HG03139 (cell line): ENCODE measurements at regions not wholly inside any gene's neighbourhood (a gene's known extent, or its start where the extent isn't known, plus 50 kb on each side); places are given as distances from the start of the nearest gene placed in this dataset.

Experiments
- ATAC-seq: cut with Tn5 transposase; IDR thresholded peaks from one replicate; pipeline ENCODE4 v1.9.1; 2021; ENCODE audit not compliant: unreplicated experiment

DNA sequence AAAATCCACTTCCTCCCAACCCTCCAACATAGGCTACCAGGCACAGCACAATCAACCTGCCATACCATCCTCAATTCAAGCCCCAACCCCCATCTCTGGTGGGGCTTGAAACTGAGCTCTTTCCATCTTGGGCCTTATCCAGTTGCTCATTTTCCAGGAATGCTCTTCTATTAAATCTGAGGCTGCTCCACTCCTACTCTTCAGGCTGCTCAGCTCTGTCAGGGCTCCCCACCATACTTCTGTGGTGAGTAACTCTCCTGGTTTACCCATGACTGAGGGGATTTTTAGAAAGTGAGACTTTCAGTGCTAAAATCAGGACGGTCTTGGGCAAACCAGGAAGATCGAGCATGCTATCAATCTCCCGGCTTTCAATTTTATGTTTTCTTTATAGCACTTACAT lies 512.8 kb downstream of the LMO7 start:
- ATAC-seq = no peak

DNA sequence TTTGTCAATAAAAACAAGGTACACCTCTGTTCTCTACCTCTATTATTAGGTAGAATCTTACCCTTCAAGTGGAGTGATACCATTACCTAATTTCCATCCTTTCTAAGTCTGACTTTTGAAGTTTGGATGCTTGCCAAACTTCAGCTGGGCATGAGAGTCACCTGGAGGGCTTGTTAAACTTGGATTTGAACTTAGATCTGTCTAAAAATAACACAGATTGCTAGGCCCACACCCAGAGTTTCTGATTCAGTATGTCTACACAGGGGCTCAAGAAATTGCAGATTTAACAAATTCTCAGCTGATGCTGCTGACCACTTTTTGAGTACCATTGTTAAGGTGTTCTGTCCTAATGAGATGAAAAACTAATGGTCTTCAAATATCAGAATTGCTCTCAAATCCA lies 512.2 kb downstream of the LMO7 start:
- ATAC-seq = no peak

DNA sequence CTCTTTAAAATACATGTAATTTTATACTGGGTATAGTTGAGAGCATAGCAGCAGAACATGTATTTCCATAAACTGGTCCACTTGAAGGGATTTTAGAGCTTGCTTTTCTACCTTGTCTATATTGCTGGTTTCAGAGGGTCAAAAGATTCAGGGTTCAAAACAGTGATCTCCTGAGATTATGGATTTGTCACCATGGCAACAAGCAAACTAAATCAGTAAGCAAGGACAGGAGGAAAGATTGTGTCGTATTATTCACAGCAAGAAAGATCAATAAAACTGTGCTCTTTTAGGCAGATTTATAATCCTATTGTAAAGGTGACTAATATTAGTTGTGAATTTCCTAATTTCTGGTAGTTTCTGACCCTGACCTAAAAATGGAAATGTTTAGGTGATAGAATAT lies 496.4 kb downstream of the LMO7 start:
- ATAC-seq = no peak

DNA sequence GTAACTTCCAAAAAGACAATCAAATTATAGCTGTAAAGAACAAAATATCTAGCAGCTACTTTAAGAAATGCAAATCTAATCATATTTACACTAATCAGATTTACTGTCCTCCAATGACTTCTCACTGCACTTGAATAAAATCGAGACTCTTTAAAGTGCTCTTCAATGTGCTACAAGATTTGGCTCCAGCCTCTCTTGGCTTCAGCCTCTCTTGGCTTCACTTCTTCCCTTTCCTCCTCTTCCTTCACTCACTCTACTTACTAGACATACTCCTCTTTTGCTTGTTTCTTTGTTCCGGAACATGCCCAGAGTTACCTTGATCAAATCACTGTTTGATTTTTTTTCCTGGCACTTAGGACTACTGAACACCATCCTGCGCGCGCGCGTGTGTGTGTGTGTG lies 495.4 kb downstream of the LMO7 start:
- no peak for ATAC-seq

DNA sequence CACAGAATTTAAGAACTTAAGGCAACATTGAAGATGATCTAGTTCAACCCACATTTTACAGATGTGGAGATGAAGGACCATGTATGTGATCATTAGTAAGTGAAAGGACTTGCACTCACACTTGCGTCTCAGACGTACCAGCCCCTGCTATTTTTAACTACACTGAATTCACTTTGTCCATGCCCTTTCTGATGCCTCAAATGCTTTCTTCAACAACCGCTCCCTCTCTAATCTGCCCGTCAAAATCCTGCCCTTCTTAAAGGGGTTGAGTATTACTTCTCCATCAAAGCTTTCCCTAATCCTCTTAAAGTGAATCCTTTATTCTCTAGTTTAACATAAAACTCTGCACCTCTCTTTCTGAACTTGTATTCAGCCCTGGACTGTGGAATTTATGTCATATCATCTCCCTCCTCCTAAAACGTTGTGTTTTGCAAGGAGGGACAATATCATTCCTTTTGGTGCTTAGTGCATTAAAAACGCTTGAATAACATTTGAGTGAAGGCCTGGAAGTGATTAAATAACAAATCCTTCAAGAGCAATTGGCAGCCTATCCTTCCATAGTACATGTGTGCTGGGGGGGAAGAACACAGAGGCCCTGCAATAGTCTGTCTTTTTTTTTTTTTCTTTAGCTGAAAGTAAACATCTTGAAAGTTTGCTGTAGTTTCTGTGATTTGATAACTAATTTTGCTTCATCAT lies 493.3 kb downstream of the LMO7 start:
- ATAC-seq = no peak

DNA sequence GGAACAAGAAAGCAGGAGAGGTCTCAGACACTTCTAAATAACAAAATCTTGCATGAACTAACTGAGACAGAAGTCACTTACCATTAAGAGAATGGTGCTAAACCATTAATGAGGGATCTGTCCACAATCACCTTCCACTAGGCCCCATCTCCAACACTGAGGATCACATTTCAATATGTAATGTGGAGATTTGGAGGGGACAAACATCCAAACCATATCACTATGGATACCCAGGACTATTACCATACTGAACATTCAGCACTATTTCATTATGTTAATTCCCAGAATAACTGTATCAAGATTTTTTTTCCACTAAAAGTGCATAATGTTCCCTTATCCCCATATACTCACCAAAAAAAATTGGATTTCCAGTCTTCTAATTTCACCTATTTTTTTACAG lies 491.8 kb downstream of the LMO7 start:
- ATAC-seq = no peak

DNA sequence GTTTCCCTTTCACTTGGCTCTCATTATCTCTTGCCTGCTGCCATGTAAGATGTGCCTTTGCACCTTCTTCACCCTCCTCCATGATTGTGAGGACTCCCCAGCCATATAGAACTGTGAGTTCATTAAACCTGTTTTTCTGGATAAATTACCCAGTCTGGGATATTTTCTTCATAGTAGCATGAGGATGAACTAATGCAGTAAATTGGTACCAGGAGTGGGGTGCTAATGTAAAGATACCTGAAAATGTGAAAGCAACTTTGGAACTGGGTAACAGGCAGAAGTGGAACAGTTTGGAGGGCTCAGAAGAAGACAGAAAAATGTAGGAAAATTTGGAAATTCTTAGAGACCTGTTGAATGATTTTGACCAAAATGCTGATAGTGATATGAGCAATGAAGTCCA lies 487.4 kb downstream of the LMO7 start:
- ATAC-seq = no peak

DNA sequence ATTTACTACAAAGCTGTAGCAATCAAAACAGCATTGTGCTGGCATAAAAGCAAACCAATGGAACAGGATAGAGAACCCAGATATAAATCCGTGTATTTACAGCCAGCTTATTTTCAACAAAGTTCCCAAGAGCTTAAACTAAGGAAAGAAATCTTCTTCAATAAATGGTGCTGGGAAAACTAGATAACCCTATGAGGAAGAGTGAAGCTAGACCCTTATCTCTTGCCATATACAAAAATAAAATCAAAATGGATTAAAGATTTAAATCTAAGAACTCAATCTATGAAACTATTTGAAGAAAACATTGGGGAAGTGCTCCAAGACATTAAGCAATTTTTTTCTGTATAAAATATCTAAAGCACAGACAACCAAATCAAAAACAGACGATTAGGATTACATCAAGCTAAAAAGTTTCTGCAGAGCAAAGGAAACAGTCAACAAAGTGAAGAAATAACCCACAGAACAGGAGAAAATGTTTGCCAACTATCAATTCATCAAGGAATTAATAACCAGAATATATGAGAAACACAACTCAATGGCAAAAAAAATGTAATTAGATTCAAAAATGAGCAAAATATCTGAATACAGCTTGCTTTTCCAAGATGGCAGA lies 480.7 kb downstream of the LMO7 start:
- no peak for ATAC-seq

DNA sequence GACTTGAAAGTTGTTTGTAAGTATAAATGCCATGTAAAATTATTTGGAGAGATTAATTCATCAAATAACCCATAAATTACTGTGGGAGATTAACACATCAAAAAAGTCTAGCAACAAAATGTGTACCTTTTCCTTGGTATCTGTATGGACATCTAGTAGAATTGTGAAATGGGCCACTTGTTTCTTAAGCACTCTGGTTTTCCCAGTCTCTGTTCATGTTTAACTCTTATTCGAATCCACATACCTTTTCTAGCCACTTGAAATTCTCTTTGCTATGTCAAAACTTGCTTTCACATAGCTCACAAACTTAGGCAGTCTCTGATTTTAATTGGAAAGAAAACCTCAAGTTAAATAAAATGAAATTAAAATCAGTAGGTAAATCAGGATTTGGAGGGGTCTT lies 470.6 kb downstream of the LMO7 start:
- no peak for ATAC-seq

DNA sequence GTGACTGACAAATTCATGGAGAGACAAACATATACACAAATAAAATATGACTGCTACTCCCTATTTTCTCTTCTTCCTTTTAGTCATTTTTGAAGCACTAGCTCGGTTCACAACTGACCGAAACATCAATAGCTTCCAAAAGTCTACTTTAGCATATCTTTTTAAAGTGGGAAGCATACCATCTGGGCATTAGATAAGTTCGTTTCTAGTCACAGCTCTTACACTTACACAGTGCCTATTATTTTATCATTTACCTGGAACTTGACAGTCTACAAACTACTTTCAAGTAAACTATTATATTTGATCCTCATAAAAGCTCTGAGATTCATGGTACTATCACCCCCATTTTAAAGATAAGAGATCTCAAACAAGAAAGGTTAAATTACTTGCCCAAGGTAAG lies 458.5 kb downstream of the LMO7 start:
- ATAC-seq = no peak

DNA sequence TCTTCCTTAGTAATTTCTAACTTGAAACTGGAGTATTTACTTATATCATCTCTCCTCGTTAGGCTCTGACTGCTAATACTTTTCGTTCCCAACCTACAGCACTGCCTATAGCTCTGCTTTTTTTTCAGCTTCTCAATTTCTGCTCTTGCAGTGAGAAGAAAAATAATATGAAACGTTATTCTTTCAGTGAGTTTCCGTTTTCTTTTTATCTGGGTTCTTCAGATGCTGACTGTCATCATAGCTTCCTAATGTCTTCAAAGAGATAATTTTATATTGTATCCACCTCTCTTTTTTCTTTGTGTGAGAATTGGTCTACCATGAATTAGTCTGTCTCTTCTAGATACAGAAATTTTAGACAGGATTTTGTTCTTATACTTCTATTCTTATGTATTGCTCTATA lies 454.9 kb downstream of the LMO7 start:
- ATAC-seq = no peak

DNA sequence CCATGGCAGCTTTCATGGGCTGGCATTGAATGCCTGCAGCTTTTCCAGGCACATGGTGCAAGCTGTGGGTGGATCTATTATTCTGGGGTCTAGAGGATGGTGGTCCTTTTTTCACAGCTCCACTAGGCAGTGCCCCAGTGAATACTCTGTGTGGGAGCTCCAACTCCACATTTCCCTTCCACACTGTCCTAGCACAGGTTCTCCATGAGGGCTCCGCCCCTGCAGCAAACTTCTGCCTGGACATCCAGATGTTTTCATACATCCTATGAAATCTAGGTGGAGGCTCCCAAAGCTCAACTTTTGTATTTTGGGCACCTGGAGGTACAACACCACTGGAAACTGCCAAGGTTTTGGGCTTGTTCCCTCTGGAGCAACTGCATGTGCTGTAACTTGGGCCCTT lies 450.6 kb downstream of the LMO7 start:
- ATAC-seq = no peak

DNA sequence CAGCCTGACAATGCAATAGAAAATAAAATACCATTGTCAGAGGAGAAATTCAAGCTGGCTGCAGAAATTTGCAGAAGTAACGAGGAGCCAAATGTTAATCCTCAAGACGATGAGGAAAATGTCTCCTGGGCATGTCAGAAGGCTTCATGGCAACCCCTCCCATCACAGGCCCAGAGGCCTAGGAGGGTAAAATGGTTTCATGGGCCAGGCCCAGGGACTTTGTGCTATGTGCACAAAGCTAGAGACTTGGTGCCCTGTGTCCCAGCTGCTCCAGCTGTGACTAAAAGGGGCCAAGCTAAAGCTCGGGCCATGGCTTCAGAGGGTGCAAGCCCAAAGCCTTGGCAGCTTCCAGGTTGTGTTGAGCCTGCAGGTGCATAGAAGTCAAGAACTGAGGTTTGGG lies 431.7 kb downstream of the LMO7 start:
- ATAC-seq = no peak

DNA sequence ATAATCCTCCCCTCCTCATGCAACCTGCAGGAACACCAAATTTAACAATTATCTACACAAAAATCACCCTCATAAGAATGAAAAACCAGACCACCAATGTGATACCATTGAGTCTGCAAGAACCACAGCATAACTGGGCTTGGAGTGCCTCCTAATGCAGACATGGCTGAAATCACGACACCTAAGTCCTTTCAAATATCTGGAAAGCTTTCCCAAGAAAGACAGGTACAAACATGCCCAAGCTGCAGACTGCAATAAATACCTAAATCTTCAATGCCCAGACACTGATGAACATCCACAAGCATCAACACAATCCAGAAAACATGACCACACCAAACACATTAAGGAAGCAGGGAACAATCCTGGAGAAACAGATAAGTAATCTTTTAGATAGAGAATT lies 417.1 kb downstream of the LMO7 start:
- ATAC-seq = no peak

DNA sequence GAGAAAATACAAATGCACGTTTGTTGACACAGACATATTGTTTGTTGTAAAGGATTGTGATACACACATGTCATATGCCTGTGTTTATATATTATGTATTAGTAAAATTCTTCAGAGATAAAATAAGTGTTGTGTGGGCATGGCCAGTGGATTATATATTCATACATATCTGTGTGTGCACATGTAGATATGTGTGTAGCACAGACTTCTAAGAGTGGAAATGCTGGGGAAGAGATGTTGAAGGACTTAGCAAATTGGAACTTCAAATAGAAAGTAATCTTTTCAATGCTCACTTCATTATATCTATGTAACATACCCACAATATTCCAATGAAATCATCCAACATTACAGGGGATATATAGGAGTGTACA lies 413.2 kb downstream of the LMO7 start:
- ATAC-seq = no peak

DNA sequence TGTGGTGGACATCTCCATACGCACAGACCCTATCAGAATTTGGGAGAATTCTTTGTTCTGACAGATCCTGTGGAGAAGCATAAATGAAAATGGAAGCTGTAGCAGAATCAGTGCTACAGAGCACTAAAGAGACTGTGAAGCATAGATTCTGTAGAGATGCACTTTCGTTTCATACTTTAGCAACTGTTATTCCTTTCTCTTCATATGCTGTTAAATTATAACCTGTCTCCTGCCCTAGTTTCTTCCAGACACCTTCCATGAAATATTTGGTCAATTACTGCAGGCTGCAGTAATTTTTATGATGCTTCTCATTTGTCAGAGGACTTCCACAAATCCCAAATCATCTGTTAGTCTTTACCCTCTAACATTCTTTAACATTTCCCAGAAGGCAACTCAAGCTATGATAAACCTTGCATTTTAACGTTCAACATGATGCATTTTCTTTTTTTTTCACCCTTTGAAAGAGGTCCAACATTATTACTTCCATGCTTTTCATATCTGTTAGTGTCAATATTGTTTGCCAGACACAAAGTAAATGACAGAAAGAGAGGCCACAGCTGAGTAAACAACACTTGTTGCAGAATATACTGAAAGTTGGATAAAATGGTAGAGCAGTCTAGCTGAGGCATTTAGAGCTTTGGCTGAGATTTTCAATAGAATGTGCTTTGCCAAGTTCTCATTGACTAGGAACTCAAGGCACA lies 412.7 kb downstream of the LMO7 start:
- ATAC-seq = no peak

DNA sequence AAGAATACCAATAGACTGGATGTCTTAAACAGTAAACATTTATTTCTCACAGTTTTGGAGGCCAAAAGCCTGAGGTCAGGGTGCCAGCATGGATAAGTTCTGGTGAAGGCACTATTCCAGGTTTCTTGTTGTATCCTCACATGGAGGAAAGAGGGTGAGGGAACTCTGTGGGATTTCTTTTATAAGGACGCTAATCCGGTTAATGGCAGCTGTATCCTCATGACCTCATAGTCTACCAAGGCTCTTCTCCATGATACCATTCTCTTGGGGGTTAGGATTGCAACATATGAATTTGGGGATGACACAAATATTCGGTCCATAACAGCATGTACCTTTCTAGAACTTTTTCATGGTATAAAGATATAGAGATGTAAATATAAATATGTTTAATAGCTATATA lies 412.0 kb downstream of the LMO7 start:
- no peak for ATAC-seq

DNA sequence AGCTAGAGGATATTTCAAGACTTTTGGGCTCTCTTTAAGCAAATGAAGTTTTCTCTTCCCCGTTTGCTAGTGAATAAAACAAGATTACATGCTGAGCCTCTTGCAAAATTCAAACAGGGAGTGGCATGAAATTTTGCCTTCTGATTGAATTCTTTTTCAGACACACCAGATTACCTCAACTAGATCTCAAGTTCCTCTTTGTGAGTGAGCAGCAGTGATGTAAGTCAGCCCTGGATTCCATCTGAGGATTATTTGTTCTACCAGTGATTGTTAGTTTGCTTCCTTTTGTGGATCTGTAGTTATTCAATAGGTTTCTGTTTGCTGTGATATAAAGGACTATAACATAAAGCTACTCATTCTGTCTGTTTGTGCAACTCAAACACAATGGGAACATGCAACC lies 407.7 kb downstream of the LMO7 start:
- no peak for ATAC-seq

DNA sequence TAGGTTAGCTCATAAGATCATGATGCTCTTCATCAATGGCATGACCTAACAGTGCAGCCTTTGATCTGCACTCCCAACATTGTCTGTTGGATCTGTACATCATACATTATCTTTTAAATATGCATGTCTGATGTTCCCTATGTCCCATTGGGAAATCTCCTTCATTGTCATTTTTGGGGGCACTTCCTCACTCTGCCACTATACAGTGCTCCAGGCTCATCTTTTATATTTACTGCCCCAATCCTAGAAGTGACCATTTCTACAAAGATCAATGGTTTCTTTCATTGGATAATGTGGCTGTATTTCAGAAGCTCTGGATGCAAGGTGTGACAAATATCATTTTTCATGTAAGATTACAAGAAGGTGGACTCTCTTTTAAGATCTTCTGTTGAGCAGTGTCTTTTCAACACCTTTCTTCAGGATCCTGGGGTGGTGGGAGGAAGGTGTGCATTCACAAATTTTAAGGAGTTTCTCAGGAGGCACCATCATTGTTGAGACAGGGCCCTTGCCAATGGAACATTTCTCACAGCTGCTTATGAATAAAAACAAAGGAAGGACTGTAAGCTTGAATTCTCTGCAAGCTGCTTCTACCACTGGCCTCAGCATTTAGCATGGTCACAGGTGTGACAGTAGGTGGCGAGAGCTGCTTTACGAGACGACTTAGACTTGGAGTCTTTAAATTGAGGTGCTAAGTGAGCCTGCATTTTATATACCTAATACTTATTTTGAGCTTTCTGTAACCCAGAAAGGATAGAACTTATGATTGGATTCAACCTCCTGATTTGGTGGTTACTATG lies 403.0 kb downstream of the LMO7 start:
- no peak for ATAC-seq

DNA sequence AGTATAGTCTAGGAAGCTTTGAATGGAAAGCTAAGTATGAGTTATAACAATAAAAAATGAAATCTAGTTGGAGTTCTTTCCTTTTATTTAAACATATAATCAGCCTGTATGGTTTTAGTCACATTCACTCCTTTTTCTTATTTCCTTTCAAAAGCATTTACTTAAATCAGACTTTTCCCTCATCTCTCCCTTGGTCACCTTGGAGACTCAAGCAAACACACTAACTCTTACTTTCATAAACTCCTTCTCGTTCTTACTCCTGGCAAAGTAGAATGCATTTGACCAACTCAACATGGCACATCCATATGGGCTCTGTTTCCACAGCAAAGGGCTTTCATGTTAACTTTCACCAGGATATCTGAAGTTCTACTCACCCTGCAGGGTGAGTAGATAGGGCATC lies 400.0 kb downstream of the LMO7 start:
- ATAC-seq = no peak

DNA sequence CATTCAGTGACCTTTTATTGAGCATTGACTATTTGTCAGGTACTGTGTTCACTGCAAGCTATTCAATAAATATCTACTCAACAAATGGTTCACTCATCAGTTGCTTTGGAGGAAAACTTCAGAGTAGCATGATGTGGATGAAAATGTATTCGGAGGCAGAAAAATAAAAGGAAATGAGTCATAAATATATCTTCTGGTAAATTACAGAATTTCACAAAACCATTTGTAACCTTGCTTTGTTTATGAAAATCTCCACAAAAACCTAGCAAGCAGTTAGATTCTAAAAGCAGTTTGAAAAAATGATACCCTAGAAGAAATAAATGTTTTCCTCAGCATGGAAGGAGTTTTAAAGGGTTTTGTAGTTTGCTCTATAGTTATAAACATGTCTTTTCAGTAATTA lies 399.6 kb downstream of the LMO7 start:
- ATAC-seq = no peak

DNA sequence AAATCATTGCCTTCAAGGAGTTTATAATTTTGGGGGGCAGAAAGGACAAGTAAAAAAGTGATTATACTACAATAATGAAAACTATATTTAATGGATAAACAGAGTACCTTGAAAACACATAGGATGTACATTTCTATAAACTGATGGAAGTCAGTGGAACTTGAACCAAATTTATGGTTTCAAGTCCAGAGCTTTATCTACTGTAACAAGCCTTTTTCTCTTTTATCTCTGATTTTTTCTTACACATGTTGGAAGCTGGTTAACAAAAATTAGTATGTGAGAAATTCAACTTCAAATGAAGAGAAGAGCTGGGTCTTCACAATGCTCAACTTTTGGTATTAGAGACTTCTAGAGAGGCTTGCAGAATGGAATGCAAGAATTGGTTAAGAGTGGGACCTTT lies 393.6 kb downstream of the LMO7 start:
- ATAC-seq = no peak
